SJCRH30 (cell line): ENCODE measurements at regions not wholly inside any gene's neighbourhood (a gene's known extent, or its start where the extent isn't known, plus 50 kb on each side); places are given as distances from the start of the nearest gene placed in this dataset.

ENCODE experiments used
- DNase-seq, 2 experiments: peaks; one replicate each; pipeline ENCODE4 v3.0.0-alpha.2; 2015 to 2020
- H3K27ac ChIP-seq: fragments of 250-450 bp; sonication (Bioruptor Pico); 2 replicates; pipeline ENCODE4 v1.5.1; 2020; ENCODE audit warnings: mild to moderate bottlenecking, moderate library complexity
- H3K27me3 ChIP-seq: fragments of 250-450 bp; sonication (Bioruptor Pico); 2 replicates; pipeline ENCODE4 v1.5.1; 2020; ENCODE audit warnings: mild to moderate bottlenecking, moderate library complexity
- H3K36me3 ChIP-seq: fragments of 250-450 bp; sonication (Bioruptor Pico); 2 replicates; pipeline ENCODE4 v1.5.1; 2020; ENCODE audit warnings: mild to moderate bottlenecking, moderate library complexity
- H3K4me1 ChIP-seq: fragments of 250-450 bp; sonication (Bioruptor Pico); 2 replicates; pipeline ENCODE4 v1.5.1; 2020; ENCODE audit warnings: mild to moderate bottlenecking, moderate library complexity
- H3K4me3 ChIP-seq: fragments of 250-450 bp; sonication (Bioruptor Pico); 2 replicates; pipeline ENCODE4 v1.5.1; 2020; ENCODE audit warnings: mild to moderate bottlenecking, moderate library complexity
- H3K9me3 ChIP-seq: fragments of 250-450 bp; sonication (Bioruptor Pico); replicated peaks from 2 replicates; pipeline ENCODE4 v1.5.1; 2020; ENCODE audit warnings: mild to moderate bottlenecking, moderate library complexity

DNA sequence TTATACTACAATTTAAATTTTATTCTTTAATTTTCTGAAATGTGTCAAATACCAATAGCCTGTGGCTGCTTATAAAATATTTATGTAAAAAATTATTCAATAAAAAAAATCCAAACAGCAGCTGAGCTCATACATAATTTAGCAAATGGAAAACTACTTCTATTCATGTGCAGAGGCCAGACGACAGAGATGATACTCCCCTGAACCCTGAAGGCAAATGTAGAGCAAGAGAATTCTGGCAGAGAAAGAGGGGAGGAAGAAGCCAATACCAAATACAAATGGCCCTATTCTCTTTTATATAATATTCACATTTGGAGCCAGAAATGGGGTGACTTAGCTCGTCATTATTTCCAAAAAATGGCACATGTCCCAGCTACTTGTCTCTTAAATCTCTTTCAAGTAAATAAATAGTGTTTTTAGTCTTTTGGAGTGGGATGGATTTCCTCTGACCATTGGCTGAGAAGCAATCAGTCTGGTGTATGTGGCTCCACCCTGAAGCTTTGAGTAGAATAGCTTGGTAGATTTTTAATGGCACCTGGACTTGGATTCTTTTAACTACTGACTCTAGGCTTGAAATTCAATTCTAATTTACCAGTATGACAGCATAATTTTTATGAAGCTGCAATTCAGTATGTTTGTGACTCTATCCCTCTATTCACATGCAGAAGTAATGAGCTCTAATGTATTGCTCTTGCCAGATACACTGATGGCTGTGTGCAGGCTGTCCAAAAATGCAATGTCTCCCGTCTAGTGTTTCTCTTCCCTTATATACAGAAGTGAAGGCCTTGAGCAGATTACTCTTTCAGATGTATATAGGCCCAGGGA lies 113.4 kb upstream of the SCAF11 start:
- H3K4me3 ChIP-seq, result no peak overlapping the region

GRCh38 chr12:46101485-46101869 lies 111.1 kb upstream of the SCAF11 start:
- DNase-seq, result no peak
- no peaks in the 10 kb centered on the region for H3K9me3 ChIP-seq
- no peak overlapping the region for H3K4me3 ChIP-seq
- H3K27me3 ChIP-seq, result no peaks in the 10 kb centered on the region
- no peaks in the 10 kb centered on the region for H3K36me3 ChIP-seq
- H3K4me1 ChIP-seq, result no peaks in the 10 kb centered on the region
- no peak overlapping the region for H3K27ac ChIP-seq

More for the DNA sequence above, 113.4 kb upstream of the SCAF11 start:
- H3K9me3 ChIP-seq, result peaks cover 4% of the 10 kb centered on the region; the same call in 1 of the 2 replicates
- H3K36me3 ChIP-seq, result no peaks in the 10 kb centered on the region
- H3K27me3 ChIP-seq, result no peaks in the 10 kb centered on the region
- DNase-seq, result peak in 1 of 2 experiments; percentile 15
- H3K27ac ChIP-seq, result no peak overlapping the region
- H3K4me1 ChIP-seq, result no peaks in the 10 kb centered on the region

- H3K4me3 ChIP-seq, result no peak overlapping the region
- H3K9me3 ChIP-seq, result no peaks in the 10 kb centered on the region
- no peaks in the 10 kb centered on the region for H3K27me3 ChIP-seq
These were observed 110.4 kb upstream of the SCAF11 start for GRCh38 chr12:46100551-46101484.

GRCh38 chr12:46089414-46090162 lies 99.2 kb upstream of the SCAF11 start:
- DNase-seq, result no peak
- H3K4me1 ChIP-seq, result no peaks in the 10 kb centered on the region

More at GRCh38 chr12:46100551-46101484, 110.4 kb upstream of the SCAF11 start:
- no peak for DNase-seq
- Histone ChIP-seq H3K4me1 (no peaks in the 10 kb centered on the region), H3K27ac (no peak overlapping the region), H3K36me3 (no peaks in the 10 kb centered on the region)

DNA sequence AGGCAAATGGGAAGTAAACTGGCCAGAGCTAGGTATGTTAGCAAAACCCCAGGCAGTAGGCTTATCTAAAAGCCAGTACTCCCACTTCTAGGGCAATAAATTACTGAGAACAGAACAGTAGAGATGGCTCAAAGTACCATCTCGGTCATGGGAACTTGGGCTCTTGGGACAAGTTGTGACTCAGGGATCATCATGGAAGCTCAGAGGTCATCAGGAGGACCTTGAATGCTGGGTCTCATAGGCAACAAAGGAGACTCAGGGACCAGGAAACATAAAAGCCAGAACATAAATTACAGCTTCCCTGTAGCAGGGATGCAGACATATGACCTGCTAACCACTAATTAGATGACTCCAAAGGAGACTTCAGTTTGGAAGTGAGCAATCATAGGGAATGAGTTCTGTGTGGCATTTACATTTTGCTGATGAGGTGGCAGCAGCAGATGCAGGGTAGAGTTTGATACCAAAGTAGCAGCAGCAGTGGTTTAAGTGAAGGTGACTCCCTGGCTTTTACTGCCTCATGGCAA lies 97.6 kb upstream of the SCAF11 start:
- Histone ChIP-seq H3K36me3 (no peaks in the 10 kb centered on the region), H3K4me1 (no peaks in the 10 kb centered on the region), H3K27me3 (no peaks in the 10 kb centered on the region), H3K4me3 (no peak overlapping the region), H3K9me3 (peaks cover 10% of the 10 kb centered on the region), H3K27ac (no peak overlapping the region)
- DNase-seq, result no peak

More at GRCh38 chr12:46089414-46090162, 99.2 kb upstream of the SCAF11 start:
- Histone ChIP-seq H3K9me3 (peaks cover 10% of the 10 kb centered on the region), H3K27ac (no peak overlapping the region), H3K27me3 (no peaks in the 10 kb centered on the region), H3K36me3 (no peaks in the 10 kb centered on the region), H3K4me3 (no peak overlapping the region)

DNA sequence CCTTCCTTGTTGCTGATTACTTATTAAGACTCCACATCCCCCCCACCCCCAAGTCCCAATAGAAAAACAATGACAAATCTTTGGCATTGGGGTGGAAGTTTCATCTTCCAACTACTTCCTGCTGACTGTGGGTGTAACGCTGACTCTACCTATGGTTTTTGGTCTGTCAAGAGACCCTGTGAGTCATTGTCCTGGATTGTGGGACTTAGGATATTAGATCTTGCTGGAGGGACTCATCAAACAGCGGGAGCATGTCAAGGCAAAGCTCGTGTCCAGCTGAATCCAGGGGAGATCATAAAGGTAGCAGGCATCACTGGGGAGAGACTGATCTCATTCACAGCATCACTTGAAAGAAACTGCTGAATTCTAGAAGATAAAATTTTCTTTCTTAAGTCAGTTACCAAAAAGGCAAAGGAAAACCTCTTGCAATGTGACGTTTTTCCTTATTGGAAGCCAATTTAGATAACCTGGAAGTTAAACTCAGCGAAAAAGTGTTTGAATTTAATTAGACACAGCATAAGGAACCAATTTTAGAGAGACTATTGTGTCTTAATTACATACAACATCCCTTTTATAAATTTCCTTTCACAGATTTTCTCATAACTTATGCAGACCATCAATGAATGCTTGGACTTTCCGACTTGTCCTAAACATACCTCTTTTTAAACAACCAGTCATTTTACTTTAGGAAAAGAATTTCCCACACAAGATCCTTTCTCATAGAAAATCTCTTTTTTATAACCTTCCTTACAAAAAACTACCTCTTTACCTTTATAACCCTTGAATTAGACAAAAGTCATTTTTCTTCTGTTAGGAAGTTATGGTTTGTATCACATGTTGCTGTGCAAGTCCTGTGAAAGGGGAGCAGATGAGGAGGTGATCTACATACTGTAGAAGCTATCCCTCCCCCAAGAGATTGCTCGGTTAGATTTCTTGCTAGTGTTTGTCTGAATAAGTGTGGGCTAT lies 94.6 kb upstream of the SCAF11 start:
- Histone ChIP-seq H3K27ac (no peak overlapping the region), H3K4me1 (no peaks in the 10 kb centered on the region), H3K9me3 (peaks cover 10% of the 10 kb centered on the region), H3K27me3 (no peaks in the 10 kb centered on the region), H3K36me3 (no peaks in the 10 kb centered on the region), H3K4me3 (no peak overlapping the region)
- no peak for DNase-seq

DNA sequence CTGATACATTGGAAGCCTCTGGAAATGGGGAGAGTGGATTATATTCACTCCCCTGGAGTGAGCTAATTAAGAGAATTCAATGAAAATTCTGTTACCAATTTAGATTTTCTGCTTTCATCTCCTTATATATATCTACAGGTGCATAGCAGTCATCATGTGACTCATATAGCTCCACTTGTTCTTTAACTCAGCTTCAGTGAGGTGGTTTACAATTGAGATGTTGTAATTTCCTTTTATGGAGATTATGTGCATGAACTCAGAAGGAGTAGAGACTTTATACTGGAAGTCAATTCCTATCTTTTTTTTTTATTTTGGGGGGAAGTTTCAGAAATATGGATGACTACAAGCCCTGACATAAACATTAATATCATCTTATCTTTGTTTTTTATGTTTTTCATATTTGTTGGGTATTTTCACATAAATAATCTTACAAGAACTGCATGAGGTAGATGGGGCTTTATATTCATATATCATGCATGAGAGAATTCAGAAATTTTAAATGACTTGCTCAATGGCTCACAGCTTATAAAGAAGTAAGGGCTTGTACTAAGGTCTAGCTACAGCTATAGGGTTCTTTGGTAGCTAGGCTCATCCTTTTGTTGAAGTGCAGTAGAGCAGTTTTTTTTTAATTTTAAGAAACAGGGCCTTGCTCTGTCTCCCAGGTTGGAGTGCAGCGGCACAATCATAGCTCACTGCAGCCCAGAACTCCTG lies 92.3 kb upstream of the SCAF11 start:
- Histone ChIP-seq H3K36me3 (no peaks in the 10 kb centered on the region), H3K4me3 (no peak overlapping the region), H3K9me3 (peaks cover 16% of the 10 kb centered on the region), H3K4me1 (no peaks in the 10 kb centered on the region), H3K27ac (no peak overlapping the region), H3K27me3 (no peaks in the 10 kb centered on the region)
- DNase-seq, result no peak

GRCh38 chr12:46073321-46073720 lies 82.9 kb upstream of the SCAF11 start:
- Histone ChIP-seq H3K4me3 (no peak overlapping the region), H3K9me3 (0 out of 2 replicates have a peak, but pooled peaks cover 1% of the 10 kb centered on the region), H3K27ac (no peak overlapping the region), H3K27me3 (no peaks in the 10 kb centered on the region; the same call in 1 of the 2 replicates), H3K4me1 (no peaks in the 10 kb centered on the region; the same call in 1 of the 2 replicates), H3K36me3 (no peaks in the 10 kb centered on the region)
- DNase-seq, result no peak

DNA sequence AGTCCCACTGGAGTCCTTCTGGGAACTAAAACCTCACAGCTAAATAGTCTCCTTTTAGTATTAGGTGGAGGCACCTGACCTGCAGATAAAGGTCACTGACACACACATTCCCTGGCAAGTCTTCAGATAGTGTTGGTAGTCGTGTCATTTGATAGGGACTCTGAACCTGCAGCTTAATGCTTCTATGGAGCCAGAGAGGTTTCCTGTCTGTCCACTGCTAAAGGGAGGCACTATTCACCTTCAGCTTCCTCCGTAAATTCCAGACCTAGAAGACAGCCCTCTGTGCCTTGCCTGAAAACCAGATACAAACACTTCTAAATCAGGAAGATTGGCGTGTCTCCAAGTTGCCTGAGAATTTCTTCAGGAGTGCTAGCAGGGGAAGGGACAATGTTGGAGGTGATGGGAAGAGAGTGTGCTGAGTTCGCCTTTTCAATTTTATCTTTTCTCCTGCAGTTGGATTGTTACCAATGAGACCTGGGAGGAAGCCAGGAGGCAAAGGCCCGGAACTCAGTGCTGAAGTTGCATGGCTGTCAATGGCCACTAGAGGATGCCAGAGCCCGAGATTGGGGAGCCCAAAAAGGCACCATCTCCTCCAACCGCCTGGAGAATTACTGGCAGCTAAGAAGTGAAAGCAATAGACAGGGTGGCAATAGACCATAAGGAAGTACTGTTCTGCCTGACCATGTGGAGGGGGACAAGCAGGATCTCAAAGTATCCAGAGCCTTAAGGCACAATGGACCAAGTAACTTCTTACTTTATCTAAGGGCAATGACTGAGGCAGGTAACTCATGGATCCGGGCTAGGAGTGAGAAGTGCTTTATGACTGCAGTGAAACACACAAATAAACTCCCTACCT lies 81.6 kb upstream of the SCAF11 start:
- Histone ChIP-seq H3K4me3 (no peak overlapping the region), H3K27ac (no peak overlapping the region), H3K4me1 (no peaks in the 10 kb centered on the region; the same call in 1 of the 2 replicates), H3K9me3 (no peaks in the 10 kb centered on the region), H3K27me3 (no peaks in the 10 kb centered on the region; the same call in 1 of the 2 replicates), H3K36me3 (no peaks in the 10 kb centered on the region)
- peak; percentile 78 to 94 for DNase-seq

DNA sequence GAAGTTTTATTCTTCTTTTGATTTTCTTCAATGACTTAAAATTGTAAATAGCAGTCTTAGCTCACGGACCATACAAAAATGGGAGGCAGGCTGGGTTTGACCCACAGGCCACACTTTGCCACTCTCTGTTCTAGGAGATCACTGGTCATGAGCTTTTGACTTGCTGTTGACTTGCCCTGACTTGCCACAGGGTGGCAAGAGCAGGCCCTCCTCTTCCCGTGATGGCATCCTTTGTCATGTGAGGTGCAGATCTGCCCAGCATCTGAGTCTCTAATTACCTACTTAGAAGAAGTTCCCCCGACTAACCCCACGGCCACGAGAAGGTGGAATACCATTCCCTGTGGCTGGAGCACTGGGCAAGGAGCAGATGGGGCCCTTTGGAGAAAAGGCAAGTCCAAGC lies 81.0 kb upstream of the SCAF11 start:
- Histone ChIP-seq H3K36me3 (no peaks in the 10 kb centered on the region), H3K4me1 (no peaks in the 10 kb centered on the region; the same call in 1 of the 2 replicates), H3K4me3 (no peak overlapping the region), H3K9me3 (no peaks in the 10 kb centered on the region), H3K27me3 (no peaks in the 10 kb centered on the region; the same call in 1 of the 2 replicates), H3K27ac (no peak overlapping the region)
- peak in 1 of 2 experiments; percentile 21 for DNase-seq

- no peaks in the 10 kb centered on the region; the same call in 1 of the 2 replicates for H3K27me3 ChIP-seq
- no peak overlapping the region for H3K27ac ChIP-seq
- no peaks in the 10 kb centered on the region for H3K36me3 ChIP-seq
- no peaks in the 10 kb centered on the region for H3K9me3 ChIP-seq
- no peak for DNase-seq
- no peak overlapping the region for H3K4me3 ChIP-seq
- no peaks in the 10 kb centered on the region for H3K4me1 ChIP-seq
These were observed 76.7 kb upstream of the SCAF11 start for GRCh38 chr12:46067094-46067493.
